Nucleus accumbens (tissue), 56 donors: ENCODE measurements at regions not wholly inside any gene's neighbourhood (a gene's known extent, or its start where the extent isn't known, plus 50 kb on each side); places are given as distances from the start of the nearest gene placed in this dataset.

Experiments
- DNase-seq, 56 donors: peaks; one replicate each; lab custom pipeline; 2025; lab: John Stamatoyannopoulos, UW

DNA sequence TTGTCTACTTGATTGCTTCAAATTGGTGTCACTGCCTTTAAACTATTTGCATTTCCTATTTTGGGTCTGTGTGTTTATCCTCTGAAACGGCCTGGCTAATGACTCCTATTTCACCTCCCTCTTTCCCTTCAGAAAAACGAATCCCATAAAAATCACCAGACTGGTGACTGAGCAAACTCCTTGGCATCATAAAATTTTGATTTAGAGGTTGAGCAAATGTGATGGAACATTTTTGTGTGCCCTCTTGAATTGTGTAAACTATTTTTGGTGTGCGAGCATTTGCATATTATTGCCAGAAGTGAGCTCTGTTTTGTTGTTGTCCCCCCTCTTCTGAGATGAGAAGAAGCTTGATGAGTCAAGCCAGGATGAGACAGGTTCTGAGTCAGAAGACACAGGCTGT, 316.1 kb downstream of the AJAP1 start:
- DNase-seq = no peak

DNA sequence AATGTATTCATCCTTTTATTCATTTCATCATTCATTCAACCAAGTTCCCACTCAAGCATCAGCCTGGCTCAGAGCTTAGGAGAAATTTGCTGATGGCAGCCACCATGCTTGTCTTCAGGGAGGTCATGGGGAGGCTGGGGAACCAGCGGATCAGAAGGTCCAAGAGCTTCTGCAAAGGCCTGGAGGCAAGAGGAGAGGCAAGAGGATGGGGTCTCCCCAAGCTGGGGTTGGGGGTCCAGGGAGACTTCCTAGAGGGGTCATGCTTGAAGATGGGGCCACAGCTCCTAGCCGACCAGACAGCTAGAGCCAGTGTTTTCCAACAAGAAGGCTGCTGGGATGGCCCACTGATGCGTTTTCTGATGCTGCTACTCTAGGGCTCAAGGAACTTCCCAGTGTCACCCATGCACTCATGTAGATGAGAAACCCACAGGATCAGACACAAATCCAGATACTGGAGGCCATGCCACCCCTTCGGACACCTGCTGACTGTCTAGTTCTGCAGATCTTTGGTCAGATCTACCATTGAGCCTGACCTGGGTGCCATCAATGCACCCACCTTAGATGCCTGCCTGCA, 315.2 kb downstream of the AJAP1 start:
- DNase-seq = no peak

DNA sequence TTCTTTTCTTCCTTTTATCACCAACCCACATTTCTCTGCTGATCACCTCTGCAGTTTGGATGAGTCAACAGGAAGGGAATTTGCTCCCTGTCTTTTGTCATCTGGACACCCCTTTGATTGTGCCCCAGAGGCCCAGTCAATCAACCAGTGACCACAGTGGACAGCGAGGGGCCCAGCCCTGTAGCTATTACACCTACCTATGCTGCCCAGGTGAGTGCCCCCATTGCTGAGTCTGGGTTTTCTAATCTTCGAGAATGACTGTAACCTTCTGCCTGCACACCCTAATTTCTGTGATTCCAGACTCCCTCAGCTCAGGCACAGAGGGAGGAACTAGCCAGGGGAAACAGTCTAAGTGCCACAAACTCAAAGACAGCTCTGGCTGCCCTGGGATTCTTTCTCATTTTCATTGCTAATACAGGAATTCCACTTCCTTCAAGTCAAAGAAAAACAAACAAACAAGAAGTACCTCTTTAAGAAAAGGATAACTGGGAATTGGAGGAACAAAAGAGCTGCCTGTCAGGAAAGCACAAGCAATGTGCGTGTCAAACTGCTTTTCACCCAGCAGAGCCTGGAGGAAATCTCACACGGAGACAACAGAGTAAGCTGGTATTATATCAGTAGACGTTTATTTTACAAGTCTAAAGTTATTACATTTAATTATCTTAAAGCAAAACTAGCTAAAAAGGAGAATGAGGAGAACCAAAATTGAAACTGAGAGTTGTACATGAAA, 311.1 kb downstream of the AJAP1 start:
- no peak for DNase-seq

DNA sequence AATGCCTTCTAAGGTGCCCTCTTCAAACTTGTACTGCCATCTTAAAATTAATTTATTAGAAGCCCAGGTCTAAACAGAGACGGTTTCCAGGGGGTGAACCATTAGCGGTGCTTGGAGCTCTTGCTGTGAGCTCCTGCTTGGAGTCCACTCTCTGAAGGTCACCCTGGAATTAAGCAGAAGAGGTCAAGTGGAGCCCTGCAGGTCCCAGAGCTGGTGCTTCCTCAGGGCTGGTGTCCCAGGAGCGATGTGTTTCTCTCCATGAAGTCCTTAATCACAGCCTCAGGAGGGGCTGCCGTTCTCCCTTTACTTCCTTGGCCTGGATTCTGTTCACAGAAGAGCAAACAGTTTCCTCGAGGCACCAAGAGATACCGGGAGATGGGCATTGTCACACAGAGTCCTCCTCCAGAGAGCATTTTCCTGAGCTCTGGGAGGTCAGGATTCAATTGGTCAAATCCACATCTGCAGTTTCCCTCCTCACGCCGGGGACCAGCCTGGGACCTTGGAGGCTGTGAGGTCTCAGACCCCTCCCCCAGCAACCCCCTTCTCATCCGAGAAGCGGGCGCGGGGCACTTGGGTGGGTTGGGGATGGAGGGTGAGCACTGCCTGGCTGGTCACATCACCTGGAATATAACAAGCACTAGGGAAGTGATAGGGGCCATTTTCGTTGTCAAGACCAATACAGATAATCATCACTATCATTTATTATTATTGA, 310.4 kb downstream of the AJAP1 start:
- DNase-seq = no peak

DNA sequence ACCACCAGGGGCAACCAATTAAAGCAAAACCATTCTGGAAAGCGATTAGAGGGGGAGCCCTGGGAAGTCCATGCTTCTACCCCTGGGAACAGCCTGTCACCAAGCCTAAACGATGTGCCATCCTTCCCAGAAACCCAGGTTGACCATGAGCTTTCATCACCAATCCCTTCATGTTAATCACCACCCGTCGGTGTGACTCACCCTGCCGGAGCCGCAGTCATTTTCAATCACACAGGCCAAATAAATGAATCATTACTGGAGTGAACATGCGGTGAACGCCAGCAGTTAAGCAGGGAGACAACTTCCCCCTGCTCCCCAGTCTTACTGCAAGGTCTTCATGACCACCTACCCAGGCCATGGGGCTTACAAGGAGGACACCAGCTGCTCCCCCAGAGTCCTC, 308.8 kb downstream of the AJAP1 start:
- no peak for DNase-seq

DNA sequence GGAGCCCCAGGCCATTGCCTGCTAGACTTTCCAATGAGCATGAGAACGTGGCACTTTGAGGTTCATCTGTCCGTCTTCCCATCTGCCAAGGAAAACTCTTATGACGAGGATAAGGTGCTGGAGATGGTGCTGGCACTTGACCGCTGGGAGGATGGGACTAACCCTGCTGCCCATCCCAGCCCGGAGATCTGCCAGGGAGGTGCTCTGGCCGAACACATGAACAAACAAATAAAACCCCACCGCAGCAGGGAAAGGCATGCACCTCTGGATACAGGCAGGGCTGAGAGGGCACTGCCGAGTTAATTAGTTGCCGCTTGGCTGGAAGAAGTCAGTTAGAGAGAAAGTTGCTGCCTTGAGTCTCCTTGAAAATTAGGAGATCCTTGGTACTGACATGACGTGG, 308.4 kb downstream of the AJAP1 start:
- DNase-seq = no peak

DNA sequence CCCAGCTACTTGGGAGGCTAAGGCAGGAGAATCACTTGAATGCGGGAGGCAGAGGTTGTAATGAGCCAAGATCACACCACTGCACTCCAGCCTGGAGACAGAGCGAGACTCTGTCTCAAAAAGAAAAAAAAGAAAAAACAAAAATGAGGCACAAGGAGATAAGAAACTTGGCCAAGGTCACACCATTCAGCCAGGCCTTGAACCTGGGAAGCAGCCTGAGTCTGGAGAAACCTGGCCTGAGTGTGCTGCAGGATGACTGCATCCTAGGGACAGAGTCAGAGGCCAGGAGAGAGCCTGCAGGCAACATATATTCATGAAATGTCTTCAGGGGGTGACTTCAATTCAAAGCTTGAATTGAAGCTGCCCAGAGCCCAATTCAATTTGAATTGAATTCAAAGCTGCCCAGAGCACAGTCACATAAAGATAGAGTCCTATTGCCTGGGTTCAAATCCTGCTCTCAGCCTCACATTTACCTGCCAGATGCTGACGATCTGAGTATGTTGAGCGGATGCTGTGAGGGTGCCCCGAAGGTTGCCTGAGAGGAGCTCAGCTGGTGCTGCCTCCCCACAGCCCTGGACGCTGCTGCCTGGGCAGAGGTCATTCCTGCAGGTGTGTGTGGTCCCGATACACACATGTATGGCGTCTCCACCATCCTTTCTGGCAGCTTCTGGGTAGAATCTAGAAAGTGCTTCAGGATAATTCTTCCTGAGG, 307.7 kb downstream of the AJAP1 start:
- DNase-seq = no peak

DNA sequence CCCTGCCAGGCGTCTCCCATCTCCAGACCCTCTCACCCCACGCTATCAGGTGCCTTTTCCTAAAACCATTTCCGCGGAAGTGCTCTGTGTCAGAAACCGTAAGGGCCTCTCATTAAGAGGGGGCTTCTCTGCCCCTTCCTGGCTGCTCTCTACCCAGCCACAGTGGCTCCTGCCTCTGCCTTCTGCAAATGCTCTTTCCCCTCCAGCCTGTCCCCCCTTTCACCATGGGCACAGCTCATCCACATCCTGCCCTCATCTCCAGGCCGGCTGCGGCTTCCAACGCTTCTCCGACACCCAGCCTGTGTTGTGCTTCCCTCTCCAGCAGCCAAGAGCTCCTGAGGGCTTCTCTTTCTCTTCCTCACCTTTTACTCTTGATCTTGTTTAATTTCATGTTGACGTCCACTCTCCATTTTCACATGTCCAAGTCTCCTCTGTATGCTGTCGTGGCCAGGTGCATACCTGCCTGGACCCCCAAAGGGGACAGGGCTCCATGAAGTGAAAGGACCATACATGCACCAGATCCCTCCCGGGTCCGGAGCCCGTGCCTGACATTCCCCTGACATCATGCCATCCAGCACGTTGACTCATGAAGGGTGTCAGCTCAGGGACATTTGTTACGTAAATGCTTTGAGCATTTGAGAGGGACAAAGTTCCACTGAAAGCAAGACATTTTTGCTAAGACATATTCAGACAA, 306.5 kb downstream of the AJAP1 start:
- DNase-seq = no peak

DNA sequence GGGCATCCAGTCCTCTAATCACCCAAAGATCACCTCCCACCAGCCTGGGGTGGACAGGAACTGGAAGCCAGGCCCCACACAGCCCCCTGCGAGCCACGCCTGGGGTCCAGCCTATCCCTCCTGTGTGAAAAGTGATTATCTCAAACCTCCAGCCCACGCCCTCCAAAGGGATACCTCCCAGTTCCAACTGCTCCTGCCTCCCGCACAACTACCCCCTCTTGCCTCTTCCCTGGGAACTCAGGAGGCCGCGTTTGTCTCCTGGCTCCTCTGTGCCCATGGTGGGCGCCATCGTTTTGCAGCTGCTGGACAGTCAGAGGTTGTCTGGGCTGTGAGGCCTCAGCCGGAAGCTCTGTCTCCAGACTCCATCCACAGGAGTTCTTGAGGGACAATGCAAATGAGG, 305.9 kb downstream of the AJAP1 start:
- no peak for DNase-seq

DNA sequence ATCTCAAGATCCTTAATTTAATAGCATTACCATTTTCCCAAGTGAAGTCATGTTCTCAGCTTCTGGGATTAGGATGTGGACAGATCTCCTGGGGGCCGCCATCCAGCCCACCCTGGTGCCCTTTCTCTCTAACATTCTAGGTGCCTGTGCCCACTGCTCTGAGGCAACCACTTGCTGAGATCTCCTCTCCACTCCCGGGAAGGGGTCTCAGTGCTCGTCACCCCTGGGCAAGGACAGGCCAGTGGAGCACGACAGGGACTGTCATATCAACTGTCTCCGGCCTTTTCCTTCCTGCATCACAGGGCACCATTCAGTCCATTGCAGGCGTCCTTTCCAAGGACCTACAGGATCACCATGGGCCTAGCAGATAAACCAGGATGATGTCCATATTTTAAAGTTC, 304.8 kb downstream of the AJAP1 start:
- DNase-seq = no peak

DNA sequence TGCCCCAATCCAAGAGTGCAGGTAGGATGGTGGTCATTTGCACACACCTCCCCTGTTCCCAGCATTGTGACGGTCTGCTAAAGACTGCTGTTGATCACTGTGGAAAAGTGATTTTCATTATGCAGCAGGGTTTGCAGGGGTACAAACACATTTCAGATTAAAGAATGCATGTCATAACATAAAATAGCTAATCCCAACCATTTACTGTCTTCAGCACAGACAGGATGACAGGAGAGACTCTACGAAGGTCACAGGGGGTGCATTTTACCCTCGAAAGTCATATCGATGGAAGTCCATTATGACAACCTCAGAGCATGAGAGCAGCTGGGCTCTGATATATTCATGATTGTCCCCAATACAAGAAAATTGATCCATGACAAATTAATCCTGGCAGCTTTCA, 302.6 kb downstream of the AJAP1 start:
- DNase-seq = no peak

DNA sequence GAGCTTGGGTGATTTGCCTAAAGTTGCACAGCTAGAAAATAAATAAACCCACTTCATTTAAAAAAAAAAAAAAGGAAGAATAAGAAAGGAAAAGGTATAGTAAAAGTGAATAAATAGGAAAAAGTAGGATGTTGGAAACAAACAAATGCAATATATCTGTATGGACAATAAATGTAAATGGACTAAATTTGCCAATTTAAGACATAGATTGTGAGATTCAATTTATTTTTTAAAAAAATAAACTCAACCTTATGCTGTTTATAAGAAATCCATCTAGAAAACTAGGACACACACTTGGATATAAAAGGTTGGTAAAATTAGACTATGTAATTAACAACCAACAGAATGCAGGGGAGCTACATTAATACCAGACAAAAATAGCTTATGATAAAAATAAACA, 300.0 kb downstream of the AJAP1 start:
- no peak for DNase-seq

DNA sequence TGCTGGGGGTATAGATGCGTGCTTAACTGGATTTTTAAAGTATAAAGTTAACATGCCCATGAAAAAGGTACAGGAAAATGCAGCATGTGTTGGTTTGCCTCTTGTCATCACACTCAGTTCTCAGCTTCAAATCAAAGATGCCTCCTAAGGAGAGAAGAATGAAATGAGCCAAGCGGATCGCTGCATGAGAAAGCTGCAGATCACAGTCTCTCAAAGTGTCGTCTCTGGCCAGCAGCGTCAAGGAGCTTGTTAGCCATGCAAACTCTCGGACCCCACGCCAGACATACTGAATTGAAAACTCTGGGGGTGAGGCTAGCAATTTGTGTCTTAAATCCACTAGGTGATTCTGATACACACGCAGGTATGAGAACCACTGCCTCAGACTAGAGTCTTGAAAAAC, 297.2 kb downstream of the AJAP1 start:
- no peak for DNase-seq

DNA sequence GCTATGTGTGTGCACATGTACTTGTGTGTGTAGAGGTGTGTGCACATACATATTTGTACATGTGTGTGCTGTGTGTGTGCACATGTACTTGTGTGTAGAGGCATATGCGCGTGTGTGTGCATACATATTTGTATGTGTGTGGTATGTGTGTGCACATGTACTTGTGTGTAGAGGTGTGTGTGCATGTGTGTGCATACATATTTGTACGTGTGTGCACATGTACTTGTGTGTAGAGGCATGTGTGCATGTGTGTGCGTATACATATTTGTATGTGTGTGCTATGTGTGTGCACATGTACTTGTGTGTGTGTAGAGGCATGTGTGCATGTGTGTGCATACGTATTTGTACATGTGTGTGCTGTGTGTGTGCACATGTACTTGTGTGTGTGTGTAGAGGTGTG, 291.9 kb downstream of the AJAP1 start:
- no peak for DNase-seq

DNA sequence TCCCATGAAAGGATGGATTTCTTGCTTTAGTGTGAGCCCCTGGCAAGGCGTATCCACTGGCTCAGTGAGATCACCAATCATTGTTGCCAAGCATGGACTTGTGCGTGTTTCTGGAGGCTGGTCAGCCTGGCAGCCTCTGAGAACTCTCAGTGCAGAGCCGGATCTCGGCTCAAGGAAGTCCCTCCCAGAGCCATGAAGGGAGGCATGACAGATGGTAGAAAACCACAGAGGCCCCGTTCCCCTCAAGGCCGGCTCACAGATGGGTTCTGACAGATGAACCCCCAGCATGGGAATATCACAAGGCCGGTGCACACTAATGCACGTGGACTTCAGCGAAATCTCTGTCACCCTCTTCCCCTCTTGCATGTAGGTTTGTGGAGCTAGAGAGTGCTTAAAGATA, 290.5 kb downstream of the AJAP1 start:
- DNase-seq = no peak

DNA sequence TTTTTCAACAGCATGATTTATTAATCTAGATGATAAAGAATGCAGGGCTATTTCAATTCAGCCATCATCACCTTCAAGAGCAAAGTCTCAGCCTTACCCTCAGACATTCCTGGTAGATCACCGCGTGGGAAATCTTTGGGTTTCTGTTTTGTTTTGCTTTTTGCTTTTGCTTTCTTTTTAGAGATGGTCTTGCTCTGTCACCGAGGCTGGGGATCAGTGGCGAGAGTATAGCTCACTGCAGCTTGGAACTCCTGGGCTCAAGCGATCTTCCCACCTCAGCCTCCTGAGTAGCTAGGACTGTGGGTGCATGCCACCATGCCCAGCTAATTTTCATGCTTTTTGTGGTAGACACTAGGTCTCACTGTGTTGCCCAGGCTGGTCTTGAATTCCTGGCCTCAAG, 289.7 kb downstream of the AJAP1 start:
- DNase-seq = no peak

DNA sequence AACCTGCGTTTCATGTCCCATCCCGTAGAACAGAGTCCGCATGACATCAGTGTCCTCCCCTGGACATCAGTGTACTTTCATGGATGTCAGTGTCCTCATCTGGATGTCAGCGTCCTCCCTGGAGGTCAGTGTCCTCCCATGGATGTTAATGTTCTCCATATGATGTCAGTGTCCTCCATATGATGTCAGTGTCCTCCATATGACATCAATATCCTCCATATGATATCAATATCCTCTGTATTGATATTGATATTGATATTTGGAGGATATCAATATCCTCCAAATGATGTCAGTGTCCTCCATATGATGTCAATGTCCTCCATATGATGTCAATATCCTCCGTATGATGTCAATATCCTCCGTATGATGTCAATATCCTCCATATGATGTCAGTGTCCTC, 284.9 kb downstream of the AJAP1 start:
- no peak for DNase-seq

DNA sequence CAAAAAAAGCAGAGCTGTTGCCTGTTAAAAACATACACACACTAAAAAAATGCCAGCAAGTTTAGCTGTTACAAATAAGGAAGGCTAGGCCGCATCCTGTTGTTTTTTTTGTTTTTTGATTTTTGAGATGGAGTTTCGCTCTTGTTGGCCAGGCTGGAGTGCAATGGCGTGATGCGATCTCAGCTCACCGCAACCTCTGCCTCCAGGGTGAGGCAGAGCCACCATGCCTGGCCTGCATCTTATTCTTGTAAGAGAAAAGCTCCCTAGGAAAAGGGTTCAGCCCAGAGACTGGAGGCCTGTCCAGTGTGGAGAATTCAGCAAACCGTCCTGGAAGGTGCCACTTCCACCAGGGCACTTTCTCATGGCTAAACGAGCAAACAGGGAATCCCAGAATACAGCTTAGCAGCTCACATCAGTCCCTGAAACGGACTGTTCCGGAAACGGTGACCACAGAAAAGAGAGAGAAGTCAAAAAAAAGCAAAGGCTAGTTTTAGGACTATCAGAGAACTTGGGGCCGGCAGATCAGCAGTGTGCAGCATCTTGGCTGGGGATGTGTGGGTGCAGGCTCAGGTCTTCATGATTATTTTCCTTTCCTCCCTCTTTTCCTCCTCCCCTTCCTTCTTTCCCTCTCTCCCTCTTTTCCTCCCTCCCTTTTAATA, 283.6 kb downstream of the AJAP1 start:
- no peak for DNase-seq

DNA sequence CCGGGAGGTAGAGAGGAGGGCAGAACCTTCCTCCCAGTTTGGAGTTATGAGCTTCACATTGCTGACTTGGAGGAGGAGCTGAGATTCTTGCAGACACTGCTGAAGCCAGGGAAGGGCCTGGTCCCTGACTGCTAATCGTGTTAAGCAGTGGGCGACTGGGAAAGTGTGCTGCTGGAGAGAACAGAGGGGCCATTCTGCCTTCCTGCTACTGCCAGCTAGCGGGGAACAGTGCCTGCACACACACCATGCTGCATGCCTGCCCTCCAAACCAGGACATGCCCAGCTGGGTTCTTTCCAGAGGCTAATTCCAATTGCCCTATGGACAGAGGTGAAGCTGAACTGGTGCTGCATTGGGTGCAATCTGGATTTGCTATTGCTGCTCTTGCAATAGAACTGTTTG, 281.4 kb downstream of the AJAP1 start:
- peak in 32 of 56 donors; percentile 0 to 54 (median 12) for DNase-seq

DNA sequence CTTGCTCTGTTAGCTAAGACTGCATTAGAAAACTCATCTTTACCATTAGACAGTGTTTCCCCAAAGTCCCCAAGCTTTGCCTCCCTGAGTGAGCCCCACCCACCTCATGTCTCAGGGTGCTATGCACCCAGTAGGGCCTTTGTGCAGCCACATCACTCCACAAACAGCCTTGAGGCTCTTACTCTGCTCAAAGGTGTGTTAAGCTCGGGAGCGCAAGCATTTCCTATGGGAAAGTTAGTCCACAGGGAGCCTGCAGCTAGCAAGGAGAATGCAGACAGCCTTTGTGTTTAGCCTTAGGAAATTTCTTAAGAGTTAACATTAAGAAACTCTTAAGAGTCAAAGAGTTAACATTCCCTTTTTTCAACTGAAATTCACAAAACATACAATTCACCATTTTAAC, 278.8 kb downstream of the AJAP1 start:
- DNase-seq = no peak
